Upper lobe of left lung (tissue), 4 donors: ENCODE measurements at regions not wholly inside any gene's neighbourhood (a gene's known extent, or its start where the extent isn't known, plus 50 kb on each side); places are given as distances from the start of the nearest gene placed in this dataset.

Experiments used
- POLR2A ChIP-seq, 4 donors: fragments of 450-650 bp; IDR thresholded peaks; one replicate each; pipeline ENCODE4 v1.5.1; 2016 to 2017; ENCODE audit warnings: antibody characterized with exemption in 4 of 4, mild to moderate bottlenecking in 2 of 4
- POLR2AphosphoS5 ChIP-seq, 2 donors: sonication (generic); formaldehyde crosslinking; IDR thresholded peaks; one replicate each; pipeline ENCODE4 v1.5.1; 2017; ENCODE audit warnings: antibody characterized with exemption in 2 of 2
- TF ChIP-seq, protein P1 (sequence below), 6 experiments: fragments of 450-650 bp in 4 of 6; fragments of 200-600 bp in 2 of 6; sonication (generic) in 2 of 6; IDR thresholded peaks; one replicate each; pipeline ENCODE4 v1.5.1; 2016 to 2019; ENCODE audit warnings: antibody characterized with exemption in 6 of 6

DNA sequence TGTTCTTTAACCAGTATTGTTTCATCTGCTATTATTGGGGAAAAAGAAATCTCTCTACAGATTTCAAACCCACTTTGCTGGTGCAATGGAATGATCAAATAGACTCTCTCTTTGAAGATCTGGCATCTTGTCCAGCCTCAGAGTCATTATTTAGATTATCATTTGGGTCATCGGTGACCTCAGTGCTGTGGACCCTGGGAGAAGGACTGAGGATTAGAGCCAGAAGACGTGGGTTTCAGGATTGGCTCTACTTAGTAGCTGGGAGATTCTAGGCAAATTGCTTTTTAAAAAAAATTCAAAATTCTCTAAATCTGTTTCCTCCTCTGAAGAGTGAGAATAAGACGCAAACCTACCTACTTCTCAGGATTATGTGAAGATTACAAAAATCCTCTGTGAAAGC lies 107.6 kb upstream of the CTAGE1 start:
- TF ChIP-seq POLR2AphosphoS5 (IDR thresholded peaks at IDR 0.05) (no peak), POLR2A (IDR thresholded peaks at IDR 0.05) (no peak)
- TF ChIP-seq, protein P1, sequence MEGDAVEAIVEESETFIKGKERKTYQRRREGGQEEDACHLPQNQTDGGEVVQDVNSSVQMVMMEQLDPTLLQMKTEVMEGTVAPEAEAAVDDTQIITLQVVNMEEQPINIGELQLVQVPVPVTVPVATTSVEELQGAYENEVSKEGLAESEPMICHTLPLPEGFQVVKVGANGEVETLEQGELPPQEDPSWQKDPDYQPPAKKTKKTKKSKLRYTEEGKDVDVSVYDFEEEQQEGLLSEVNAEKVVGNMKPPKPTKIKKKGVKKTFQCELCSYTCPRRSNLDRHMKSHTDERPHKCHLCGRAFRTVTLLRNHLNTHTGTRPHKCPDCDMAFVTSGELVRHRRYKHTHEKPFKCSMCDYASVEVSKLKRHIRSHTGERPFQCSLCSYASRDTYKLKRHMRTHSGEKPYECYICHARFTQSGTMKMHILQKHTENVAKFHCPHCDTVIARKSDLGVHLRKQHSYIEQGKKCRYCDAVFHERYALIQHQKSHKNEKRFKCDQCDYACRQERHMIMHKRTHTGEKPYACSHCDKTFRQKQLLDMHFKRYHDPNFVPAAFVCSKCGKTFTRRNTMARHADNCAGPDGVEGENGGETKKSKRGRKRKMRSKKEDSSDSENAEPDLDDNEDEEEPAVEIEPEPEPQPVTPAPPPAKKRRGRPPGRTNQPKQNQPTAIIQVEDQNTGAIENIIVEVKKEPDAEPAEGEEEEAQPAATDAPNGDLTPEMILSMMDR (IDR thresholded peaks at IDR 0.05), result no peak
